ENCODE measurements at regions not wholly inside any gene's neighbourhood (a gene's known extent, or its start where the extent isn't known, plus 50 kb on each side); places are given as distances from the start of the nearest gene placed in this dataset.

GRCh38 chr5:56322592-56322991 is 89.5 kb upstream of the ANKRD55 start:
- intact Hi-C loops (cut with micrococcal nuclease; ENCODE audit: unreplicated experiment), result no loop called here
- no peak overlapping the region for H3K4me3 ChIP-seq
- H4K20me1 ChIP-seq (ENCODE audit: insufficient read depth), result no peaks in the 10 kb centered on the region
- POLR2A ChIA-PET (ENCODE audit: unreplicated experiment), result no interaction called here
- no peaks in the 10 kb centered on the region for H3K36me3 ChIP-seq (ENCODE audit: low read depth)
- BruUV-seq (replicated peaks), result no TSS peak
- CTCF ChIA-PET, result interaction anchor here (1.0 kb wide), 1 partner anchor 43 kb away, joined by 3 read pairs; no protein-coding TSS in a partner anchor
- no peak overlapping the region for H3K27ac ChIP-seq
- H3K79me2 ChIP-seq (ENCODE audit: low read depth), result no peaks in the 10 kb centered on the region
- DNase-seq, result no peak
- peaks cover 12% of the 10 kb centered on the region; the same call in 1 of the 2 replicates for H3K4me1 ChIP-seq (replicated peaks; ENCODE audit: insufficient read depth)
- H3K9me2 ChIP-seq (ENCODE audit: insufficient read depth), result no peaks in the 10 kb centered on the region
- TF ChIP-seq EZH2 (IDR thresholded peaks at IDR 0.05; ENCODE audit: low read depth) (no peak), CTCF (conservative IDR thresholded peaks at IDR 0.05) (no peak)
- no peaks in the 10 kb centered on the region for H3K27me3 ChIP-seq (ENCODE audit: insufficient read depth, low read depth)
- H3K4me2 ChIP-seq, result no peak overlapping the region
- H2AFZ ChIP-seq, result no peak overlapping the region
- peaks cover 17% of the 10 kb centered on the region; the same call in 1 of the 2 replicates for H3F3A ChIP-seq (ENCODE audit: insufficient read depth, low read depth)
- no peaks in the 10 kb centered on the region for H3K9me3 ChIP-seq (ENCODE audit: insufficient read depth, low read depth)

- intact Hi-C loops (cut with micrococcal nuclease; ENCODE audit: unreplicated experiment), result no loop called here
- POLR2A ChIA-PET (ENCODE audit: unreplicated experiment), result no interaction called here
These were observed 88.2 kb upstream of the ANKRD55 start for GRCh38 chr5:56321236-56321881.

GRCh38 chr5:56320686-56321085 is 87.6 kb upstream of the ANKRD55 start:
- Histone ChIP-seq H3K4me2 (no peak overlapping the region), H3K4me1 (replicated peaks; ENCODE audit: insufficient read depth) (peaks cover 12% of the 10 kb centered on the region; the same call in 1 of the 2 replicates), H3F3A (ENCODE audit: insufficient read depth, low read depth) (peaks cover 17% of the 10 kb centered on the region; the same call in 1 of the 2 replicates), H3K27ac (no peak overlapping the region), H2AFZ (no peak overlapping the region), H3K4me3 (no peak overlapping the region), H4K20me1 (ENCODE audit: insufficient read depth) (no peaks in the 10 kb centered on the region), H3K9me2 (ENCODE audit: insufficient read depth) (no peaks in the 10 kb centered on the region), H3K9me3 (ENCODE audit: insufficient read depth, low read depth) (no peaks in the 10 kb centered on the region), H3K36me3 (ENCODE audit: low read depth) (no peaks in the 10 kb centered on the region), H3K79me2 (ENCODE audit: low read depth) (no peaks in the 10 kb centered on the region), H3K27me3 (ENCODE audit: insufficient read depth, low read depth) (no peaks in the 10 kb centered on the region)
- no peak for DNase-seq
- ChIA-PET CTCF (no interaction called here), POLR2A (ENCODE audit: unreplicated experiment) (no interaction called here)
- no TSS peak for BruUV-seq (replicated peaks)
- TF ChIP-seq CTCF (conservative IDR thresholded peaks at IDR 0.05) (no peak), EZH2 (IDR thresholded peaks at IDR 0.05; ENCODE audit: low read depth) (no peak)
- intact Hi-C loops (cut with micrococcal nuclease; ENCODE audit: unreplicated experiment), result no loop called here

More at GRCh38 chr5:56321236-56321881, 88.2 kb upstream of the ANKRD55 start:
- no peaks in the 10 kb centered on the region for H3K27me3 ChIP-seq (ENCODE audit: insufficient read depth, low read depth)
- no peaks in the 10 kb centered on the region for H3K9me3 ChIP-seq (ENCODE audit: insufficient read depth, low read depth)
- H3K4me2 ChIP-seq, result no peak overlapping the region
- H3F3A ChIP-seq (ENCODE audit: insufficient read depth, low read depth), result peaks cover 17% of the 10 kb centered on the region; the same call in 1 of the 2 replicates
- no peaks in the 10 kb centered on the region for H3K36me3 ChIP-seq (ENCODE audit: low read depth)
- H3K27ac ChIP-seq, result no peak overlapping the region
- no peaks in the 10 kb centered on the region for H3K79me2 ChIP-seq (ENCODE audit: low read depth)
- no peak for TF ChIP-seq EZH2 (IDR thresholded peaks at IDR 0.05; ENCODE audit: low read depth)
- no peak for TF ChIP-seq CTCF (conservative IDR thresholded peaks at IDR 0.05)
- BruUV-seq (replicated peaks), result no TSS peak
- no peaks in the 10 kb centered on the region for H3K9me2 ChIP-seq (ENCODE audit: insufficient read depth)
- H3K4me1 ChIP-seq (replicated peaks; ENCODE audit: insufficient read depth), result peaks cover 12% of the 10 kb centered on the region; the same call in 1 of the 2 replicates
- CTCF ChIA-PET, result no interaction called here
- no peaks in the 10 kb centered on the region for H4K20me1 ChIP-seq (ENCODE audit: insufficient read depth)
- H3K4me3 ChIP-seq, result no peak overlapping the region
- DNase-seq, result no peak
- no peak overlapping the region for H2AFZ ChIP-seq

Measured in PC-9 (cell line).